SH-SY5Y (cell line): ENCODE measurements at regions not wholly inside any gene's neighbourhood (a gene's known extent, or its start where the extent isn't known, plus 50 kb on each side); places are given as distances from the start of the nearest gene placed in this dataset.

ENCODE experiments used
- GATA2 ChIP-seq: IDR thresholded peaks from 2 replicates; pipeline ENCODE4 v1.6.1; 2011; ENCODE audit warnings: mild to moderate bottlenecking, low read depth, low read length
- GATA3 ChIP-seq: IDR thresholded peaks from 2 replicates; pipeline ENCODE4 v1.6.1; 2011; ENCODE audit warnings: low read depth, mild to moderate bottlenecking, low read length, moderate library complexity

GRCh38 chr12:19752712-19753111 is 313.4 kb downstream of the AEBP2 start:
- TF ChIP-seq GATA2 (no peak), GATA3 (no peak)

DNA sequence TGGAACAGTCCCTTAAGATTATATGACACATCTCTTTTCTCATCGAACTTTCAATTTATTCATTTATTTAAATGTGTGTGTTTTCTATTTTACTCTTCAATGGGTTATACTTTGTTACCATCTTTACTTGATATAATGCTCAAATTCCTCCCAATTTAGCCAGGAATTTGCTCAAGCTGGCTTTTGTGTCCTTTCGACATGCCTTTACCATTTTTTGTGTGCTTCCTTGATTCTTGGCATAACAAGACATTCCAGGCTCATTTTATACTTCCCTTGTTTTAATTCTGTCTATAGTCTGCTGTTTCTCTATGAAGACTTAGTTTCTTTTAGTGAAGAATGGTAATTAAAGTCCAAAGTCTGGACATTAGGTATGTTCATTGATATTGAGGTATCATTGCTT is 315.8 kb downstream of the AEBP2 start:
- TF ChIP-seq GATA2 (no peak), GATA3 (no peak)

GRCh38 chr12:19757317-19757877 is 318.1 kb downstream of the AEBP2 start:
- TF ChIP-seq GATA3 (no peak), GATA2 (no peak)

- TF ChIP-seq GATA2 = no peak
- no peak for TF ChIP-seq GATA3
These were observed 319.9 kb downstream of the AEBP2 start for GRCh38 chr12:19759227-19759626.

- TF ChIP-seq GATA2 (no peak), GATA3 (no peak)
These were observed 321.3 kb downstream of the AEBP2 start for GRCh38 chr12:19760611-19761010.

DNA sequence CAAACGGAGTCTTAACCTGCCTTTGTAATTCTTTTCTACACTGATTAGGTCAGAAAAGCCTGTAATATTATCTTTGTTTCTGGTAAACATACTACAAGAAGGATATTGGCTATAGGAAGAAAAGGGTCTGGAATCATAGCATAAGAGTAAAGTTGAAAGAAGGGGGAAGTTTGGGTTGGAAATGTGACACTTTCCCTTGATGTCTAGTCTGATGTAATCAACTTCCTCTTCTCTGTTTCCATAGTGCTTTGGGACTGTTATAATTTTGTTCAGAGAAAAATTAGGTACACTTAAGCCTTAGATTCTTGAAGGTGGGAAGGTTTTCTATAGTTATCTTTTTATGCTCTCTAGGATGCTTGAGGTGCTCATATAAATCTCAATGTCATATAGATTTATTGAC is 322.2 kb downstream of the AEBP2 start:
- no peak for TF ChIP-seq GATA3
- TF ChIP-seq GATA2 = no peak

GRCh38 chr12:19763488-19763887 is 324.2 kb downstream of the AEBP2 start:
- TF ChIP-seq GATA2 (no peak), GATA3 (no peak)

DNA sequence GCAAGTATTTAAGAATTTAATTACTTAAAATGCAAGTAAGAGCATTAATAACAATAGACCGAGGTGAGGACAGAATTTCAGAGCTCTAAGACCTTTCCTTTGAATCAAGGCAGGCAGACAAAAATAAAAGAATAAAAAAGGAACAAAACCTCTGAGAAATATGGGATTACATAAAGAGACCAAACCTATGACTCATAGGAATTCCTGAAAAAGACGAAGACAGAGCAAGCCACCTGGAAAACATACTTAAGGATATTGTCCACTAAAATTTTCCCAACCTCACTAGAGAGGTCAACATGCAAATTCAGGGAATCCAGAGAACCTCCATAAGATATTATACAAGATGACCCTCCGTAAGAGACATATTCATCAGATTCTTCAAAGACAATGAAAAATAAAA is 325.1 kb downstream of the AEBP2 start:
- TF ChIP-seq GATA3 (no peak), GATA2 (no peak)

GRCh38 chr12:19771858-19772257 is 332.6 kb downstream of the AEBP2 start:
- TF ChIP-seq GATA2 (no peak), GATA3 (no peak)

- TF ChIP-seq GATA2 (no peak), GATA3 (no peak)
These were observed 333.5 kb downstream of the AEBP2 start for GRCh38 chr12:19772776-19773175.

- TF ChIP-seq GATA2 (no peak), GATA3 (no peak)
These were observed 335.9 kb downstream of the AEBP2 start for GRCh38 chr12:19775241-19775640.

GRCh38 chr12:19778172-19778571 is 338.9 kb downstream of the AEBP2 start:
- TF ChIP-seq GATA3 (no peak), GATA2 (no peak)

DNA sequence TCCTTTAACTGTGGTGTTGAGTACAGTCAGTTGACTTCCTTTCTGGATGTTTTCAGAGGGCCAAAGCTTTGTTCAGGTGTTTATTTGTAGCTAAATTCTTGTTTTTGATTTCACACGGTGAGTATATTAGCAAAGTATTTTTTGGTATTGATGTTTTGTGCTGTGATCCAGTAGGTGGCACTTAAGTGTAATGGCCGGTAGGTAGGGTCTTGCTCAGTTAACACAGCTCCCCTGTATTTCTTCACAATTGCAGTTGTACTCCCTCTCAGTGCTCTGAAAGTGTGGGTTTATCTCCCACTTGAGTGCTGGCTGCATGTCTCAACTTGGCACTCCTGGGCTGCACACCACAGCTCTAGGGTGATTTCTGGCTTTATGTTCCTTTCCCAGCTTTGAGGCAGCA is 339.5 kb downstream of the AEBP2 start:
- TF ChIP-seq GATA2 (no peak), GATA3 (no peak)

DNA sequence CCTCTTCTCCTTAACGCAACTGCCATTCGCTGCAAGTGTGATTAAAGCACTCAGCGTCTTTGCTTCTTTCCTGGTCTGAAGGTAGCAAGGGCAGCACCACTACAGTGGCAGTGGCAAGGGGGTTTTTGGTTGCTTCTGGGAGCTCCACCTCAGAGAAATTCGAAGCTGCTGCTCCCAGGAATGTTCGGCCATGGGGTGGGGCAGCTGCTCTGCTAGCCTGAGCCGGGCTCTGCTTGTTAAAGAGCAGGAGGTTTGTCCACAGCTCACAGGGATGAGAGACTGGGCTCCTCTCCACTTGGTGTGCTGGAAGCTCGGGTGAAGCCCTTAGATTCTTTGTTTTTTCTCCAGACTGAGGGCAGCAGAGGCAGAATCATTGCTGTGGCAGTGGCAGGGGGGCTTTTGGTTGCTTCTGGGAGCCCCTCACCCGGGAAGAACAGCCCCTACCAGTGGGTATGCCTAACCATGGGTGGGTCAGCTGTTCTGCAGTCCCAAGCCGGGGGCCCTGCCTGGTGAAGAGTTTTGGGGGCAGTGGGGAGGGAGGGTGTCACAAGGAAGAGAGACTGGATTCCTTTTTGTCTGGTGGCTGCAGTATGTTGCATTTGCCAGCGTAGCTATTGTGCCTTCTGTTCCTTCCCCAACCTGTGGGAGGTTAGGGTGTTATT is 340.2 kb downstream of the AEBP2 start:
- no peak for TF ChIP-seq GATA2
- TF ChIP-seq GATA3 = no peak

- TF ChIP-seq GATA2 = no peak
- no peak for TF ChIP-seq GATA3
These were observed 341.2 kb downstream of the AEBP2 start for GRCh38 chr12:19780460-19780859.
